CD4-positive, alpha-beta T cell (primary cell): ENCODE measurements at regions not wholly inside any gene's neighbourhood (a gene's known extent, or its start where the extent isn't known, plus 50 kb on each side); places are given as distances from the start of the nearest gene placed in this dataset.

Experiments
- ATAC-seq: fragments of 200-7000 bp; cut with Tn5 transposase; one replicate; pipeline ENCODE4 v1.10.0; 2022; ENCODE audit warnings: mild to moderate bottlenecking; ENCODE audit not compliant: poor library complexity
- CTCF ChIA-PET: fragments of 350-600 bp; sonication (Branson Sonifier 250); formaldehyde crosslinking; loops from one replicate; lab custom pipeline; 2021; ENCODE audit warnings: antibody characterized with exemption, inconsistent platforms; lab: Charles Lee
- POLR2A ChIA-PET: fragments of 350-600 bp; sonication (Branson Sonifier 250); formaldehyde crosslinking; loops from one replicate; lab custom pipeline; 2021; ENCODE audit warnings: antibody characterized with exemption, inconsistent platforms; lab: Charles Lee
- DNase-seq, 14 experiments: peaks; one replicate each; pipeline ENCODE4 v3.0.0-alpha.2; 2013 to 2020; ENCODE audit warnings: mixed read lengths in 2 of 14
- H3K27ac ChIP-seq, 2 donors: one replicate each; pipeline versions ENCODE4 v1.5.1 to v1.7.0; 2013; ENCODE audit warnings: low read length in 2 of 2, low read depth in 1 of 2, mild to moderate bottlenecking in 1 of 2
- H3K27me3 ChIP-seq, 2 experiments: 1 replicate in 1 of 2; 2 replicates in 1 of 2; pipeline versions ENCODE4 v1.6.1 to v1.7.0; 2013; ENCODE audit warnings: low read length in 2 of 2, control low read depth in 1 of 2, mild to moderate bottlenecking in 1 of 2, moderate library complexity in 1 of 2; ENCODE audit not compliant: insufficient read depth in 2 of 2, control insufficient read depth in 1 of 2
- H3K36me3 ChIP-seq: one replicate; pipeline ENCODE4 v1.6.1; 2013; ENCODE audit warnings: low read length, control low read depth; ENCODE audit not compliant: insufficient read depth
- H3K4me1 ChIP-seq: one replicate; pipeline ENCODE4 v1.6.1; 2013; ENCODE audit warnings: low read length, control low read depth; ENCODE audit not compliant: insufficient read depth
- H3K4me3 ChIP-seq: one replicate; pipeline ENCODE4 v1.5.1; 2013; ENCODE audit warnings: mild to moderate bottlenecking, low read length, moderate library complexity
- H3K9me3 ChIP-seq, 2 experiments: 1 replicate in 1 of 2; 2 replicates in 1 of 2; pipeline versions ENCODE4 v1.6.1 to v1.7.0; 2013; ENCODE audit warnings: low read length in 2 of 2, mild to moderate bottlenecking in 2 of 2, control low read depth in 1 of 2, moderate library complexity in 1 of 2; ENCODE audit not compliant: control insufficient read depth in 1 of 2, insufficient read depth in 1 of 2
- H3K27ac Mint-ChIP-seq: one replicate; pipeline ENCODE4 v1.8.0; 2020; ENCODE audit warnings: mixed read lengths
- H3K27me3 Mint-ChIP-seq: one replicate; pipeline ENCODE4 v1.8.0; 2021; ENCODE audit warnings: mixed read lengths
- H3K36me3 Mint-ChIP-seq: one replicate; pipeline ENCODE4 v1.8.0; 2021; ENCODE audit warnings: low read depth, mixed read lengths
- H3K4me1 Mint-ChIP-seq: one replicate; pipeline ENCODE4 v1.8.0; 2021; ENCODE audit warnings: low read depth, mixed read lengths
- H3K4me3 Mint-ChIP-seq: one replicate; pipeline ENCODE4 v1.8.0; 2020; ENCODE audit warnings: mild to moderate bottlenecking, mixed read lengths
- H3K9me3 Mint-ChIP-seq: one replicate; pipeline ENCODE4 v1.8.0; 2020; ENCODE audit warnings: mixed read lengths
- intact Hi-C, 2 experiments: fragments of 100-400 bp; cut with DNase I in 1 of 2; cut with micrococcal nuclease in 1 of 2; formaldehyde crosslinking; loops; one replicate each; pipeline versions ENCODE4 v1.15.1 to v1.9.0; 2023 to 2025; cut with DNase I, micrococcal nuclease
- TF ChIP-seq, protein P1 (sequence below): fragments of 200-600 bp; IDR thresholded peaks from one replicate; pipeline ENCODE4 v1.8.0; 2022; ENCODE audit warnings: antibody characterized with exemption, mild to moderate bottlenecking

DNA sequence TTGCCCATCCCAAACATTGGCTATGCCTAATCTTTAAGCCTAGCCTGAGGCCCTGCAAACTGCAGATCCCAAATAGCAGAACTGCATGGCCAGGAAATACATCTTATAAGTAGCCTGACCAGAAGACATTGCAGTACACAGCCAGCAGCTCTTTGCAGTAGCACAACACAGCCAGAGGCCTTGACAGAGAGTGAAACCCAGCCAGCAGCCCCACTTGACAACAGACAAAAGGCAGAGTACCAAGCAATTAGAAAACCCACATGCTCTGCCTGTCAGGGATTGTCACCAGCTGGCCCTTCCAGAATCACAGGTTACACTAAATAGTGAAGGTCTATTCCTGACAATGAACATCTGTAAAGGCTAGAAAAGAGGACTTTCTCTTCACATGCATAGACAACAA is 242.8 kb upstream of the TMEM72 start:
- Histone ChIP-seq H3K4me3 (no peak overlapping the region), H3K4me1 (no peaks in the 10 kb centered on the region), H3K9me3 (peaks cover 0 to 18% of the 10 kb centered on the region in 2 experiments), H3K36me3 (no peaks in the 10 kb centered on the region), H3K27me3 (no peaks in the 10 kb centered on the region), H3K27ac (no peak overlapping the region)
- Mint-ChIP-seq H3K4me3 (no peak overlapping the region), H3K4me1 (no peaks in the 10 kb centered on the region), H3K27ac (no peak overlapping the region), H3K36me3 (no peaks in the 10 kb centered on the region), H3K27me3 (no peaks in the 10 kb centered on the region), H3K9me3 (peaks cover 4% of the 10 kb centered on the region)
- CTCF ChIA-PET, result no interaction called here
- POLR2A ChIA-PET, result no interaction called here
- no peak for ATAC-seq
- intact Hi-C loops, result no loop called here
- no peak for DNase-seq
- TF ChIP-seq, protein P1, sequence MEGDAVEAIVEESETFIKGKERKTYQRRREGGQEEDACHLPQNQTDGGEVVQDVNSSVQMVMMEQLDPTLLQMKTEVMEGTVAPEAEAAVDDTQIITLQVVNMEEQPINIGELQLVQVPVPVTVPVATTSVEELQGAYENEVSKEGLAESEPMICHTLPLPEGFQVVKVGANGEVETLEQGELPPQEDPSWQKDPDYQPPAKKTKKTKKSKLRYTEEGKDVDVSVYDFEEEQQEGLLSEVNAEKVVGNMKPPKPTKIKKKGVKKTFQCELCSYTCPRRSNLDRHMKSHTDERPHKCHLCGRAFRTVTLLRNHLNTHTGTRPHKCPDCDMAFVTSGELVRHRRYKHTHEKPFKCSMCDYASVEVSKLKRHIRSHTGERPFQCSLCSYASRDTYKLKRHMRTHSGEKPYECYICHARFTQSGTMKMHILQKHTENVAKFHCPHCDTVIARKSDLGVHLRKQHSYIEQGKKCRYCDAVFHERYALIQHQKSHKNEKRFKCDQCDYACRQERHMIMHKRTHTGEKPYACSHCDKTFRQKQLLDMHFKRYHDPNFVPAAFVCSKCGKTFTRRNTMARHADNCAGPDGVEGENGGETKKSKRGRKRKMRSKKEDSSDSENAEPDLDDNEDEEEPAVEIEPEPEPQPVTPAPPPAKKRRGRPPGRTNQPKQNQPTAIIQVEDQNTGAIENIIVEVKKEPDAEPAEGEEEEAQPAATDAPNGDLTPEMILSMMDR, result no peak

DNA sequence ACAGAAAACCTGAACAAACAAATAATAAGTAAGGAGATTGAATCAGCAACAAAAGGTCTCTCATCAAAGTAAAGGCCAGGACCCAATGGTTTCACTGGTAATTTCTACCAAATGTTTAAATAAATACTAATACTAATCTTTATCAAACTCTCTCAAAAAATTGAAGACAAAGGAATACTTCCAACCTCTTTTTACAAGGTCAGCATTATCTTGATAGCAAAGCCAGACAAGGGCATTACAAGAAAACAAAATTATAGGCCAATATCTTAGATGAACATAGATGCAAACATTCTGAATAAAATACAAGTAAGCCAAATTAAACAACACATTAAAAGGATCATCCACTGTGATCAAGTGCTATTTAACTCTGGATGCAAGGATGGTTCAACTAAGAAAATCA is 239.8 kb upstream of the TMEM72 start:
- Mint-ChIP-seq H3K36me3 (no peaks in the 10 kb centered on the region), H3K9me3 (peaks cover 6% of the 10 kb centered on the region), H3K27ac (no peak overlapping the region), H3K4me3 (no peak overlapping the region), H3K27me3 (no peaks in the 10 kb centered on the region), H3K4me1 (no peaks in the 10 kb centered on the region)
- ChIA-PET POLR2A (no interaction called here), CTCF (no interaction called here)
- H3K36me3 ChIP-seq, result no peaks in the 10 kb centered on the region
- H3K4me3 ChIP-seq, result no peak overlapping the region
- no peaks in the 10 kb centered on the region for H3K27me3 ChIP-seq
- DNase-seq, result no peak
- TF ChIP-seq, protein P1, result no peak
- H3K9me3 ChIP-seq, result peaks cover 0 to 13% of the 10 kb centered on the region in 2 experiments
- no peak for ATAC-seq
- intact Hi-C loops, result no loop called here
- no peaks in the 10 kb centered on the region for H3K4me1 ChIP-seq
- no peak overlapping the region for H3K27ac ChIP-seq

DNA sequence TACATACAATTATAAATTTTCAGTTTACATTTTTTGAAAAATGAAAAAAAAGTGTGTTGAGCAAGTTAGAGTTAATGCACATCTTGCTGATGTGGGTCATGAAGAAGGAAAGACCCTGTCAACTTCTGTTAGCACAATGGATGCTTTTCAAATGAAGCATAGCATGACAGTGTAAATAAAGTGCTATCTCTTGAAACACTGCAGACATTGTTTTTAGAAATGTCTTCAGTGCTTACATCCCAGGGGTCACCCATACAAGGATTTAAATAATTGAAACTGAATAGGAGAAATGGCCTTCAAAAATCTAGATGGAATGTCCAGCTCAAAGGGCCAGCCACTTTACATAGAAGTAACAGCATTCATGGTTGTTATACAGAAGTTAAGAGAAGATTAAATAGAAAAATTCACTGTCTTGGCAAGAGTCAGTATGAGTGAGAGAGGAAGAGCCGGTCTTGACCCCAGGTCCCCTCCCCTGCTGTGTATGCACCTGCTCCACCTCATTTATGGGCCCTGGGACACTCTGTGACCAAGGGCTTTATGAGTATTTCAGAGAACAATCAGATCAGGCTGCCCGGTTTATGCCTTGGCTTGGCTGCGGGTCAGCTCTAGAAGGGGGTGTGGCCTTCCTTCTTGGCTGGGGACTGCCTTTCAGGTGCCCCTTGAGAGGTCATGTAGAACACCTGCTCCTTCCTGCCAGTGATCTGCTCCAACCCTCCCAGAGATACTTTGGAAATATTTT is 237.7 kb upstream of the TMEM72 start:
- Histone ChIP-seq H3K27ac (no peak overlapping the region), H3K9me3 (no peaks in the 10 kb centered on the region), H3K4me3 (no peak overlapping the region), H3K36me3 (no peaks in the 10 kb centered on the region), H3K27me3 (no peaks in the 10 kb centered on the region), H3K4me1 (no peaks in the 10 kb centered on the region)
- no peaks in the 10 kb centered on the region for H3K4me1 Mint-ChIP-seq
- TF ChIP-seq, protein P1, result no peak
- peaks cover 7% of the 10 kb centered on the region for H3K9me3 Mint-ChIP-seq
- DNase-seq (no peak), ATAC-seq (no peak)
- POLR2A ChIA-PET, result no interaction called here
- no peaks in the 10 kb centered on the region for H3K27me3 Mint-ChIP-seq
- no peak overlapping the region for H3K4me3 Mint-ChIP-seq
- no peak overlapping the region for H3K27ac Mint-ChIP-seq
- H3K36me3 Mint-ChIP-seq, result no peaks in the 10 kb centered on the region
- intact Hi-C loops, result no loop called here
- CTCF ChIA-PET, result no interaction called here
